DOHH2 (cell line): ENCODE measurements at regions not wholly inside any gene's neighbourhood (a gene's known extent, or its start where the extent isn't known, plus 50 kb on each side); places are given as distances from the start of the nearest gene placed in this dataset.
"Not testable (repeated sequence)": the region's sequence is repeated elsewhere in the genome, so short reads cannot be mapped to it uniquely, and the experiment has no call there.

ENCODE experiments used
- CTCF ChIP-seq: fragments of 200-600 bp; sonication (generic); IDR thresholded peaks from one replicate; pipeline ENCODE4 v1.5.1; 2014; ENCODE audit warnings: antibody characterized with exemption, mild to moderate bottlenecking, low read depth, low read length; ENCODE audit not compliant: poor library complexity, severe bottlenecking
- EZH2phosphoT487 ChIP-seq: fragments of 200-600 bp; sonication (generic); IDR thresholded peaks from 2 replicates; pipeline ENCODE4 v1.6.1; 2017; ENCODE audit warnings: borderline replicate concordance, mild to moderate bottlenecking, antibody characterized with exemption, low read length, moderate library complexity, mixed read lengths

GRCh38 chr1:143816369-143816768, 155.4 kb downstream of the FAM72C start:
- TF ChIP-seq CTCF, EZH2phosphoT487: not testable (repeated sequence)
